ENCODE measurements at regions not wholly inside any gene's neighbourhood (a gene's known extent, or its start where the extent isn't known, plus 50 kb on each side); places are given as distances from the start of the nearest gene placed in this dataset.

GRCh38 chr10:111430070-111430469, 353.2 kb downstream of the ADRA2A start:
- TF ChIP-seq EZH2 (IDR thresholded peaks at IDR 0.05) (no peak), POLR2AphosphoS5 (IDR thresholded peaks at IDR 0.05; ENCODE audit: borderline replicate concordance, low read depth, low read length) (no peak), FOXP2 (optimal IDR thresholded peaks at IDR 0.05; ENCODE audit: control extremely low read depth, extremely low read length, insufficient read depth) (no peak)
